ENCODE measurements at regions not wholly inside any gene's neighbourhood (a gene's known extent, or its start where the extent isn't known, plus 50 kb on each side); places are given as distances from the start of the nearest gene placed in this dataset.

- ATAC-seq = no peak
- intact Hi-C loops (cut with micrococcal nuclease; ENCODE audit: unreplicated experiment) (no loop called here), in situ Hi-C loops (cut with HindIII; ENCODE audit: low pct_unique_long_range_greater_than_20kb, low sequenced_read_pairs) (no loop called here)
- ChIA-PET POLR2A (no interaction called here), CTCF (no interaction called here)
- no peaks in the 10 kb centered on the region for H3K36me3 ChIP-seq (ENCODE audit: control insufficient read depth, insufficient read depth, low read length)
- no peaks in the 10 kb centered on the region for H3K4me1 ChIP-seq (ENCODE audit: control insufficient read depth, insufficient read depth, low read length)
- no TSS peak for BruUV-seq (replicated peaks)
- no peaks in the 10 kb centered on the region for H3K27me3 ChIP-seq (ENCODE audit: control insufficient read depth, insufficient read depth, low read length)
- H3K9me3 ChIP-seq (ENCODE audit: control insufficient read depth, insufficient read depth, low read depth, low read length) = no peaks in the 10 kb centered on the region
- no peak overlapping the region for H3K4me3 ChIP-seq (ENCODE audit: low read depth in 2 of 2, low read length in 2 of 2)
- H3K27ac ChIP-seq (ENCODE audit: low read length) = no peak overlapping the region
- no peak for DNase-seq (ENCODE audit: low read depth, low spot score)
- TF ChIP-seq POLR2AphosphoS5 (IDR thresholded peaks at IDR 0.05; ENCODE audit: low read depth, low read length) = no peak
- no peak for TF ChIP-seq TCF7L2 (IDR thresholded peaks at IDR 0.05; ENCODE audit: low read depth, low read length)
- TF ChIP-seq CTCF (IDR thresholded peaks at IDR 0.05) = no peak
- TF ChIP-seq REST (IDR thresholded peaks at IDR 0.05; ENCODE audit: insufficient read depth in 1 of 2, low read depth in 2 of 2, low read length in 1 of 2) = no peak
- no peak for TF ChIP-seq SIN3A (IDR thresholded peaks at IDR 0.05; ENCODE audit: borderline replicate concordance, insufficient read depth, low read depth, low read length)
Measured at GRCh38 chr5:109962882-109963603, 273.3 kb downstream of the MAN2A1 start.

- in situ Hi-C loops (cut with HindIII; ENCODE audit: low pct_unique_long_range_greater_than_20kb, low sequenced_read_pairs) = no loop called here
- ATAC-seq (no peak), DNase-seq (ENCODE audit: low read depth, low spot score) (no peak)
- H3K27ac ChIP-seq (ENCODE audit: low read length) = no peak overlapping the region
- no peak overlapping the region for H3K4me3 ChIP-seq (ENCODE audit: low read depth in 2 of 2, low read length in 2 of 2)
- POLR2A ChIA-PET = no interaction called here
- intact Hi-C loops (cut with micrococcal nuclease; ENCODE audit: unreplicated experiment) = no loop called here
- no peaks in the 10 kb centered on the region for H3K36me3 ChIP-seq (ENCODE audit: control insufficient read depth, insufficient read depth, low read length)
- CTCF ChIA-PET = no interaction called here
- BruUV-seq (replicated peaks) = no TSS peak
- no peak for TF ChIP-seq SIN3A (IDR thresholded peaks at IDR 0.05; ENCODE audit: borderline replicate concordance, insufficient read depth, low read depth, low read length)
- TF ChIP-seq REST (IDR thresholded peaks at IDR 0.05; ENCODE audit: insufficient read depth in 1 of 2, low read depth in 2 of 2, low read length in 1 of 2) = no peak
- no peak for TF ChIP-seq POLR2AphosphoS5 (IDR thresholded peaks at IDR 0.05; ENCODE audit: low read depth, low read length)
- no peak for TF ChIP-seq CTCF (IDR thresholded peaks at IDR 0.05)
- no peak for TF ChIP-seq TCF7L2 (IDR thresholded peaks at IDR 0.05; ENCODE audit: low read depth, low read length)
- H3K27me3 ChIP-seq (ENCODE audit: control insufficient read depth, insufficient read depth, low read length) = no peaks in the 10 kb centered on the region
- no peaks in the 10 kb centered on the region for H3K4me1 ChIP-seq (ENCODE audit: control insufficient read depth, insufficient read depth, low read length)
- no peaks in the 10 kb centered on the region for H3K9me3 ChIP-seq (ENCODE audit: control insufficient read depth, insufficient read depth, low read depth, low read length)
Measured at GRCh38 chr5:109964136-109964535, 274.4 kb downstream of the MAN2A1 start.

All from Panc1 (cell line).